ENCODE measurements at regions not wholly inside any gene's neighbourhood (a gene's known extent, or its start where the extent isn't known, plus 50 kb on each side); places are given as distances from the start of the nearest gene placed in this dataset.

GRCh38 chr1:208743361-208743760 is 499.2 kb upstream of the PLXNA2 start:
- no peak for TF ChIP-seq CTCF (IDR thresholded peaks at IDR 0.05; ENCODE audit: borderline replicate concordance, extremely low read depth, low read length, poor library complexity, severe bottlenecking)
- TF ChIP-seq EZH2 (IDR thresholded peaks at IDR 0.05; ENCODE audit: borderline replicate concordance, low read depth, low read length, severe bottlenecking): no peak

Data from DND-41 (cell line).